ENCODE measurements at regions not wholly inside any gene's neighbourhood (a gene's known extent, or its start where the extent isn't known, plus 50 kb on each side); places are given as distances from the start of the nearest gene placed in this dataset.

DNA sequence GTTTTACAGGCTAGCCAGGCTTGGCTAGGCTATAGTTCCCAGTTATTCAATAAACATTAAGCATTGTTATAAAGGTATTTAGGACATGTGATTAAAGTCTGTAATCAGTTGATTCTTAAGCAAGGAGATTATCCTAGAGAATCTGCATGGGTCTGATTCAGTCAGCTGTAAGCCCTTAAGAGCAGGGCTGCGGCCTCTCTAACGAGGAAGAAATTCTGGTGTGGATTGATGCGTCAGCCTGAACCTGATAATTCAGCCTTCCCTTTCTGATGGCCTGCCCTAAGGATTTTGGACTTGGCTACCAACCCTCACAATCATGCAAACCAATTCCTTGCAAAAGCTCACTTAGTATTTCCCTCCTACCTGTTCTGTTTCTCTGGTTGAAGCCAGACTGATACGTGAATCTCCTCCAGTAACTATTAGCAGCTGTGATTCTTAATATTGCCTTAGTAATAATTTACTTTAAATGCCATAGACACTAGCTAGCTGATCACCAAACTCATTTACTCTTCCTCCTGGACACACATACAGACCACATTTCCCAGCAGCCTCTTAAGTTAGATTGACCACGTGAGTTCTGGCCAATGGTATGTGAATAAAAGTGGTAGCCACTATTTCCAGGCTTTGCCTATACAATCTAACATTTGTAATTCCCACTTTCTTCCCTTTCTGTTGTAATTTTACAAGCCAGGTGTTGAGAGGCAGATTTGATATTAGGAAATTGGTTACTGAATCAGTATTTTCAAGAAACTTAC, 678.0 kb upstream of the INTU start:
- Mint-ChIP-seq H3K27me3 (ENCODE audit: low read depth) (no peaks in the 10 kb centered on the region), H3K36me3 (ENCODE audit: low read depth) (no peaks in the 10 kb centered on the region), H3K4me3 (no peak overlapping the region), H3K9me3 (peaks cover 2% of the 10 kb centered on the region), H3K4me1 (no peaks in the 10 kb centered on the region), H3K27ac (ENCODE audit: unreplicated experiment) (no peak overlapping the region)
- TF ChIP-seq, protein P1, sequence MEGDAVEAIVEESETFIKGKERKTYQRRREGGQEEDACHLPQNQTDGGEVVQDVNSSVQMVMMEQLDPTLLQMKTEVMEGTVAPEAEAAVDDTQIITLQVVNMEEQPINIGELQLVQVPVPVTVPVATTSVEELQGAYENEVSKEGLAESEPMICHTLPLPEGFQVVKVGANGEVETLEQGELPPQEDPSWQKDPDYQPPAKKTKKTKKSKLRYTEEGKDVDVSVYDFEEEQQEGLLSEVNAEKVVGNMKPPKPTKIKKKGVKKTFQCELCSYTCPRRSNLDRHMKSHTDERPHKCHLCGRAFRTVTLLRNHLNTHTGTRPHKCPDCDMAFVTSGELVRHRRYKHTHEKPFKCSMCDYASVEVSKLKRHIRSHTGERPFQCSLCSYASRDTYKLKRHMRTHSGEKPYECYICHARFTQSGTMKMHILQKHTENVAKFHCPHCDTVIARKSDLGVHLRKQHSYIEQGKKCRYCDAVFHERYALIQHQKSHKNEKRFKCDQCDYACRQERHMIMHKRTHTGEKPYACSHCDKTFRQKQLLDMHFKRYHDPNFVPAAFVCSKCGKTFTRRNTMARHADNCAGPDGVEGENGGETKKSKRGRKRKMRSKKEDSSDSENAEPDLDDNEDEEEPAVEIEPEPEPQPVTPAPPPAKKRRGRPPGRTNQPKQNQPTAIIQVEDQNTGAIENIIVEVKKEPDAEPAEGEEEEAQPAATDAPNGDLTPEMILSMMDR (conservative IDR thresholded peaks at IDR 0.05) = no peak
- no peak for DNase-seq (ENCODE audit: low read depth, low spot score)

DNA sequence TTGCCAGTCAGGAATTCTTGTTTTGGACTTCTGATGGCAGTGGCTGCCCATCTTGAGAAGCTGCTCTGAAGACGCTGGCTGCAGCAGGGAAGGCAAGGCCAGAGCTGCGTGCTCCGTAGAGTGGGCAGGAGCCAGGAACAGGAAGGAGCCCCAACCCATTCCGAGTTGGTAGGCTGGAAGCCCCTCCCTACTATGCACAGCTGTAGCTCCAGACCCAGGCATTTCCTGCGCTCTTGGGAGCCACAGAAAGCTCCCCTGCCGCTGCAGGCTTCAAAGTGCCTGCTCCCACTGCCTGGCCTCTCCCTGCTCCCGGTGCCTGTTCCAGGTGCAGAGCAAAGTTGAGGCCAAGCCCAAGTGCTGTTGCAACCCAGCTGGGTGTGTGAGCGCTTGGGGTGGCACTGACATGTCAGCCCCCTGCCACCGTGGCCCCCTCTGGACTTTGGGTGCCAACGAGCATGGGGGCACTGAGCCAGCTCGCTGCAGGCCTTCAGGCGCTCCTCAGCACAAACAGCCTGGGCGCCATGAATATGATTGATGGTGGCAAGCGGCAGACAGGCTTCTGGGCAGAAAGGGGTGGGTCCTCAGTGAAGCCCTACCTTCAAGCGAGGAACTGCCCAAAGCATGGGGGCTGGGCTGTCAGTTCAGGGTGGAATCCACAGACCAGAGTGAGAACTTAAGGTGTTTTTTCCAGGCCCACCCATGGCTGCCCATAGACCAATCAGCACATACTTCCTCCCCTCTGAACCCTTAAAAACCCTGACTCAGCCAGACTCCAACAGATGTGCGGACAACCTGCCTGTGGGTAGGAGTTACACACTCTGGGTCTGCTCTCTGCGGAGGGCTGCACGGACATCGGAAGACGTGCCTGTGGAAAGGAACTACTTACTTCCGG, 677.2 kb upstream of the INTU start:
- TF ChIP-seq, protein P1 (conservative IDR thresholded peaks at IDR 0.05) = no peak
- Mint-ChIP-seq H3K4me1 (no peaks in the 10 kb centered on the region), H3K4me3 (no peak overlapping the region), H3K36me3 (ENCODE audit: low read depth) (no peaks in the 10 kb centered on the region), H3K9me3 (peaks cover 2% of the 10 kb centered on the region), H3K27ac (ENCODE audit: unreplicated experiment) (peak overlapping the region; percentile 78), H3K27me3 (ENCODE audit: low read depth) (no peaks in the 10 kb centered on the region)
- no peak for DNase-seq (ENCODE audit: low read depth, low spot score)

DNA sequence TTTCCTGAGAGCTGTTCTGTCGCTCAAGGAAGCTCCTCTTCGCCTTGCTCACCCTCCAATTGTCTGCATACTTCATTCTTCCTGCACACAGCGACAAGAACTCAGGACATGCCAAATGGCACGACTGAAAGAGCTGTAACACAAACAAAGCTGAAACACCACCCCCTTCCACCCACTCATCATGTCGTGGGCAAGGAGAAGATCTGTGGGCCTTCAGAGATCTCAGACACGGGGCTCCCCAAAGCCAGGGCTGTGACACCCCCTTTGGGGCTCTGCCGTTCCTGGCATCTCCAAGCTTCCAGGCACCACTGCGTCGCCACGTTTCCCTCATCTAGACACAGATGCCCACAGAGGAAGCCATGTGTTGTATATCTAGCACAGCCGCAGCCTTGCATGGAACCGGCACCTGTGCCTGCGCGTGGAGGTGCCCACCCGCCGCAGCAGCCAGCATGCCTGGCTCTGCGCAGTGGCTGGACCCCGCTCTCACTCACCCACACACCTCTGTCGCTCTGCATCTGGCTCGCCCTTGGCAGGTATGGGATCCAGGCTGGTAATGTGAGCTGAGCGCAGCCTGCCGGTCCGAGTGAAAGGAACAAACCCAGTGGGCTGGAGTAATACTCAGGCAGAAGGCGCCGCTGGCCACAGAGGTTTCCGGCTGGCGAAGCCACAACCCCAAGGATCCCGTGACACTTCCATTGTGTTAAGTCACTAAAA, 676.4 kb upstream of the INTU start:
- TF ChIP-seq, protein P1 (conservative IDR thresholded peaks at IDR 0.05) = no peak
- no peak for DNase-seq (ENCODE audit: low read depth, low spot score)
- Mint-ChIP-seq H3K4me3 (no peak overlapping the region), H3K4me1 (no peaks in the 10 kb centered on the region), H3K27ac (ENCODE audit: unreplicated experiment) (peak overlapping the region; percentile 78), H3K27me3 (ENCODE audit: low read depth) (no peaks in the 10 kb centered on the region), H3K36me3 (ENCODE audit: low read depth) (no peaks in the 10 kb centered on the region), H3K9me3 (peaks cover 2% of the 10 kb centered on the region)

DNA sequence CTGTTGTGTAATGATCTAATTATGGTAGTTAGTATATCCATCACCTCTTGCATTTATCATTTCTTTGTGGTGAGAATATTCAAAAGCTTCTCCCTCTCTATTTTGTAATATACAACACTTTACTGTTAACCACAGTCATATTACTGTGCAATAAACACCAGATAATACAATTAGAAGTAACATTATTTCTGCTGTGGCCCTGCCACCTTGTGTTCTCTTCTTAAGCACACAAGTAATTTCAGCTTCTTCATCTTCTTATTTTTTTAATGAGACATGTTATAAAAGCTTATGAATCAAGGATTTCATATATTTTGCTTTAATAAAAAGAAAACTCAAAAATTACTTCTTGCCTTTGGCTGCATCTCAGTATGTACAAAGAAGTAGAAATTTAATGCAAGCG, 675.2 kb upstream of the INTU start:
- no peaks in the 10 kb centered on the region for H3K4me1 Mint-ChIP-seq

DNA sequence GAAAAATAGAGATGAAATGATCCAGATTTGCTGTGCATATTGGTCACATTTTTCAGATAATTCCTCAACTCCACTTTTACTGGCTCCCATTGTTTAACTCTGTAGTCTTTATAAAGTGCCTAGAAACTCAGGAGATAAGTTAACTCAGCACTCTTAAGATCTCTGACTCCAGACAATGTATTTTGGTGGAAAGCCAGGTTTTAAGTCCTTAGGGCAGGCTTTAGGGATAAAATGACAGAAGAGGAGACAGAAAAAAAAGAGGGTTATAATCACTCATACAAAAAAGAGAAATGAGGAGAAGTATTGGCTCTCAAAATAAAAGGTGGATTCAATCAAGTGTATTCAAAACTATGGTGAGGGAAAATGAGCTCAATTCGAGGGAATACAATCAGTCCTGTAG, 674.8 kb upstream of the INTU start:
- Mint-ChIP-seq H3K27ac (ENCODE audit: unreplicated experiment) (no peak overlapping the region), H3K36me3 (ENCODE audit: low read depth) (no peaks in the 10 kb centered on the region), H3K9me3 (no peaks in the 10 kb centered on the region), H3K4me3 (no peak overlapping the region), H3K27me3 (ENCODE audit: low read depth) (no peaks in the 10 kb centered on the region), H3K4me1 (no peaks in the 10 kb centered on the region)
- no peak for DNase-seq (ENCODE audit: low read depth, low spot score)
- TF ChIP-seq, protein P1 (conservative IDR thresholded peaks at IDR 0.05) = no peak

More for the DNA sequence above, 675.2 kb upstream of the INTU start:
- Mint-ChIP-seq H3K4me3 (no peak overlapping the region), H3K9me3 (no peaks in the 10 kb centered on the region), H3K27ac (ENCODE audit: unreplicated experiment) (no peak overlapping the region), H3K27me3 (ENCODE audit: low read depth) (no peaks in the 10 kb centered on the region), H3K36me3 (ENCODE audit: low read depth) (no peaks in the 10 kb centered on the region)
- DNase-seq (ENCODE audit: low read depth, low spot score) = no peak
- TF ChIP-seq, protein P1 (conservative IDR thresholded peaks at IDR 0.05) = peak; percentile 12

All from neural crest cell (in vitro differentiated cells).